A549 (cell line): ENCODE measurements at regions not wholly inside any gene's neighbourhood (a gene's known extent, or its start where the extent isn't known, plus 50 kb on each side); places are given as distances from the start of the nearest gene placed in this dataset.

Source experiments
- ATAC-seq, 2 experiments: fragments of 200-7000 bp in 1 of 2; fragments of >200 bp in 1 of 2; cut with Nextera tagmentation in 1 of 2; cut with Tn5 transposase in 1 of 2; 3 replicates each; pipeline versions ENCODE4 v1.8.0 to v1.9.1; 2018 to 2020; ENCODE audit warnings: mild to moderate bottlenecking in 1 of 2, moderate library complexity in 1 of 2
- CTCF ChIA-PET: fragments of 300-600 bp; sonication (Branson Sonifier 250); formaldehyde crosslinking; extraction: SDS; loops from one replicate; lab custom pipeline; 2021; ENCODE audit warnings: antibody characterized with exemption, inconsistent platforms; lab: Yijun Ruan, JAX
- POLR2A ChIA-PET: fragments of 350-600 bp; formaldehyde crosslinking; extraction: SDS; loops from one replicate; lab custom pipeline; 2021; ENCODE audit warnings: antibody characterized with exemption, inconsistent platforms; lab: Yijun Ruan, JAX
- DNase-seq, 2 experiments: peaks; one replicate each; pipeline versions ENCODE4 v3.0.0 to v3.0.0-alpha.2; 2011 to 2016; ENCODE audit warnings: low read depth in 1 of 2, low spot score in 1 of 2
- FAIRE-seq: peaks from 2 replicates; lab custom pipeline; 2011; peaks lifted over from hg19 to GRCh38; lab: Jason Lieb, UNC
- H3K27ac ChIP-seq, 2 experiments: fragments of >200 bp; sonication (Bioruptor Twin); formaldehyde crosslinking; 3 replicates each; pipeline ENCODE4 v1.5.1; 2016 to 2017
- H3K4me1 ChIP-seq: fragments of >200 bp; sonication (Bioruptor Twin); formaldehyde crosslinking; 3 replicates; pipeline ENCODE4 v1.6.1; 2016
- H3K4me2 ChIP-seq: fragments of >200 bp; sonication (Bioruptor Twin); formaldehyde crosslinking; 3 replicates; pipeline ENCODE4 v1.6.1; 2016
- H3K4me3 ChIP-seq: fragments of >200 bp; sonication (Bioruptor Twin); formaldehyde crosslinking; 3 replicates; pipeline ENCODE4 v1.5.1; 2016
- H3K9me3 ChIP-seq: fragments of >200 bp; sonication (Bioruptor Twin); formaldehyde crosslinking; 3 replicates; pipeline ENCODE4 v1.6.1; 2016
- EHF ChIP-seq: fragments of 250-450 bp; sonication (Bioruptor Pico); IDR thresholded peaks from 2 replicates; pipeline ENCODE4 v1.5.0; 2020; ENCODE audit warnings: mild to moderate bottlenecking
- EHMT2 ChIP-seq: fragments of 200-600 bp; sonication (generic); IDR thresholded peaks from 2 replicates; pipeline ENCODE4 v1.6.1; 2016; ENCODE audit warnings: antibody characterized with exemption, low read depth, mild to moderate bottlenecking, moderate library complexity
- EP300 ChIP-seq, 2 experiments: fragments of >200 bp; sonication (Bioruptor Twin); formaldehyde crosslinking; IDR thresholded peaks; 2 replicates in 1 of 2; 3 replicates in 1 of 2; pipeline ENCODE4 v1.6.1; 2016 to 2017
- FOSL2 ChIP-seq, 2 experiments: fragments of 450-650 bp in 1 of 2; fragments of >200 bp in 1 of 2; sonication (Bioruptor Twin) in 1 of 2; formaldehyde crosslinking; IDR thresholded peaks; 2 replicates each; pipeline versions ENCODE4 v1.5.0 to v1.6.1; 2016 to 2020; ENCODE audit warnings: mild to moderate bottlenecking in 1 of 2, moderate library complexity in 1 of 2
- HDAC2 ChIP-seq: fragments of 200-600 bp; sonication (generic); IDR thresholded peaks from 2 replicates; pipeline ENCODE4 v1.6.1; 2016
- HEYL ChIP-seq: fragments of 250-450 bp; sonication (Bioruptor Pico); IDR thresholded peaks from 2 replicates; pipeline ENCODE4 v1.8.0; 2021; ENCODE audit warnings: mild to moderate bottlenecking, moderate library complexity
- HOXB13 ChIP-seq: fragments of 250-450 bp; sonication (Bioruptor Pico); IDR thresholded peaks from 2 replicates; pipeline ENCODE4 v1.5.0; 2020; ENCODE audit warnings: low read depth, mild to moderate bottlenecking, moderate library complexity
- HOXB5 ChIP-seq: fragments of 250-450 bp; sonication (Bioruptor Pico); IDR thresholded peaks from 2 replicates; pipeline ENCODE4 v1.5.0; 2020; ENCODE audit warnings: mild to moderate bottlenecking, moderate library complexity
- MAZ ChIP-seq: fragments of 150-350 bp; IDR thresholded peaks from 2 replicates; pipeline ENCODE4 v1.6.1; 2014; ENCODE audit warnings: antibody characterized with exemption, low read depth, low read length, borderline replicate concordance
- NR3C1 ChIP-seq: fragments of >200 bp; sonication (Bioruptor Twin); formaldehyde crosslinking; IDR thresholded peaks from 3 replicates; pipeline ENCODE4 v1.6.1; 2017
- PHF8 ChIP-seq: fragments of 200-600 bp; sonication (generic); IDR thresholded peaks from 2 replicates; pipeline ENCODE4 v1.6.1; 2016; ENCODE audit warnings: low read depth, mild to moderate bottlenecking, antibody characterized with exemption, moderate library complexity, borderline replicate concordance
- POLR2AphosphoS2 ChIP-seq: conservative IDR thresholded peaks from 2 replicates; pipeline ENCODE4 v1.6.1; 2012; ENCODE audit warnings: low read length, improper control_type of control experiment, inconsistent platforms
- RAD21 ChIP-seq, 2 experiments: fragments of >200 bp in 1 of 2; sonication (Bioruptor Twin) in 1 of 2; formaldehyde crosslinking in 1 of 2; IDR thresholded peaks in 1 of 2; conservative IDR thresholded peaks in 1 of 2; 2 replicates in 1 of 2; 3 replicates in 1 of 2; pipeline ENCODE4 v1.6.1; 2012 to 2018; ENCODE audit warnings: inconsistent platforms in 1 of 2
- RCOR1 ChIP-seq: fragments of 150-350 bp; IDR thresholded peaks from 2 replicates; pipeline ENCODE4 v1.6.1; 2014; ENCODE audit warnings: antibody characterized with exemption, low read length, low read depth
- RNF2 ChIP-seq: fragments of 200-600 bp; sonication (generic); IDR thresholded peaks from 2 replicates; pipeline ENCODE4 v1.6.1; 2016; ENCODE audit warnings: low read depth, mild to moderate bottlenecking, antibody characterized with exemption, moderate library complexity, borderline replicate concordance
- SMC3 ChIP-seq: fragments of >200 bp; sonication (Bioruptor Twin); formaldehyde crosslinking; IDR thresholded peaks from 3 replicates; pipeline ENCODE4 v1.6.1; 2018; ENCODE audit warnings: inconsistent platforms
- SREBF2 ChIP-seq: fragments of 450-650 bp; IDR thresholded peaks from 2 replicates; pipeline ENCODE4 v1.6.1; 2014; ENCODE audit warnings: mild to moderate bottlenecking, moderate library complexity
- TFCP2L1 ChIP-seq: fragments of 250-450 bp; sonication (Bioruptor Pico); IDR thresholded peaks from 2 replicates; pipeline ENCODE4 v1.5.0; 2021; ENCODE audit warnings: mild to moderate bottlenecking
- TP53 ChIP-seq: fragments of 250-450 bp; sonication (Bioruptor Pico); IDR thresholded peaks from 2 replicates; pipeline ENCODE4 v1.5.0; 2021; ENCODE audit warnings: mild to moderate bottlenecking, moderate library complexity
- ZFP36 ChIP-seq: fragments of 450-650 bp; IDR thresholded peaks from 2 replicates; pipeline ENCODE4 v1.6.1; 2014; ENCODE audit warnings: borderline replicate concordance; ENCODE audit not compliant: partially characterized antibody
- WGBS: methylation state at CpG from one replicate; pipeline ENCODE4 v1.1.6; 2017; ENCODE audit errors: missing lambda C conversion rate; 5-methylcytosine and 5-hydroxymethylcytosine counted together
- TF ChIP-seq, protein P1 (sequence below): fragments of 150-350 bp; IDR thresholded peaks from 2 replicates; pipeline ENCODE4 v1.6.1; 2014; ENCODE audit warnings: low read depth, mild to moderate bottlenecking, low read length
- TF ChIP-seq, protein P2 (sequence below): fragments of >200 bp; sonication (Bioruptor Twin); formaldehyde crosslinking; IDR thresholded peaks from 2 replicates; pipeline ENCODE4 v1.6.1; 2016
- TF ChIP-seq, protein P3 (sequence below): fragments of 250-450 bp; sonication (Bioruptor Pico); IDR thresholded peaks from 2 replicates; pipeline ENCODE4 v1.5.0; 2020; ENCODE audit warnings: low read depth, mild to moderate bottlenecking, moderate library complexity
- TF ChIP-seq, protein P4 (sequence below): fragments of 450-650 bp; IDR thresholded peaks from 2 replicates; pipeline ENCODE4 v1.6.1; 2014; ENCODE audit warnings: antibody characterized with exemption
- TF ChIP-seq, protein P5 (sequence below): fragments of >200 bp; sonication (Bioruptor Twin); formaldehyde crosslinking; IDR thresholded peaks from 3 replicates; pipeline ENCODE4 v1.6.1; 2016
- TF ChIP-seq, protein P6 (sequence below): IDR thresholded peaks from 2 replicates; pipeline ENCODE4 v1.6.1; 2012

DNA sequence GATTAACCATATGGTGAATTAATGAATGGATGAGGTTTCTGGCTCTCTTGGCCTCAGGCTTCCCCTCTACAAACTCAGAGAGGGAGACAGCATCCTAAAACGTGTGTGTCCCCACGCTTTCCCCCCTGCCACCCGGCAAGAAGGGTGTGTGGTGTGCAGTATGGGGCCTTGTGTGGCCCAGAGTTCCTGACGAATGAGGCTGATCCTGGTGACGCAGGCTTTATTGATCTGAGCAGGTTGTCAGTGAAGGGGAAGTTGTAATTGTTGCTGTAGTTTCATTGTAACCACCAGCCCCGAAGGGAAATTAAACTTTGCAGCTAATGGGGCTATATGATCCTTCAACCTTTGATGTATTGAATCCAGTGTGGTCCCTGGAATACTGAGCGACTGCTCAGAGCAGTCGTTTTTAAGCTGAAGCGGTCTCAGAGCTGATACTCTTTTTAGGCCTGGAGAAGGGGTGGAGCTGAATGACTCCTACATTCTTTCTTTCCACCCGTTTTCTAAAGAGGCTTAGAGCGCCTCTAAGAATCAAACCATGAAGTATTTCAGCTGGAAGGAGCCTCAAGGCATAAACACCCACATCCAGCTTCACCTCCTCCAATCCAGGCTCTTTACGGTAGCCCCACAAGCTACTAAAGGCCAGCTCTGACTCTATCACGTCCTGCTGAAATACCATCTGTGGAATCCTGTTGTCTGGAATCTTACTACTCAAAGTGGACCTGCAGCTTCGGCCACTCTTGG lies 284.7 kb downstream of the MIAT start:
- Histone ChIP-seq H3K9me3 (no peaks in the 10 kb centered on the region; the same call in 2 of the 3 replicates), H3K4me1 (no peaks in the 10 kb centered on the region), H3K4me3 (no peak overlapping the region), H3K27ac (no peak overlapping the region), H3K4me2 (no peak overlapping the region)
- FAIRE-seq (no peak), ATAC-seq (no peak), DNase-seq (no peak)
- ChIA-PET POLR2A (no interaction called here), CTCF (interaction anchor here (1.0 kb wide), 1 partner anchor 106 kb away, joined by 4 read pairs; no protein-coding TSS in a partner anchor)
- TF ChIP-seq, protein P1, sequence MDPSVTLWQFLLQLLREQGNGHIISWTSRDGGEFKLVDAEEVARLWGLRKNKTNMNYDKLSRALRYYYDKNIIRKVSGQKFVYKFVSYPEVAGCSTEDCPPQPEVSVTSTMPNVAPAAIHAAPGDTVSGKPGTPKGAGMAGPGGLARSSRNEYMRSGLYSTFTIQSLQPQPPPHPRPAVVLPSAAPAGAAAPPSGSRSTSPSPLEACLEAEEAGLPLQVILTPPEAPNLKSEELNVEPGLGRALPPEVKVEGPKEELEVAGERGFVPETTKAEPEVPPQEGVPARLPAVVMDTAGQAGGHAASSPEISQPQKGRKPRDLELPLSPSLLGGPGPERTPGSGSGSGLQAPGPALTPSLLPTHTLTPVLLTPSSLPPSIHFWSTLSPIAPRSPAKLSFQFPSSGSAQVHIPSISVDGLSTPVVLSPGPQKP: no peak
- no peak for TF ChIP-seq RCOR1
- no peak for TF ChIP-seq HOXB13 (CRISPR knock-in tag)
- no peak for TF ChIP-seq RAD21 (conservative IDR thresholded peaks at IDR 0.05 in 1 of 2, IDR thresholded peaks at IDR 0.05 in 1 of 2)
- no peak for TF ChIP-seq MAZ
- TF ChIP-seq HDAC2: no peak
- 69% methylated on average over 14 of the region's 14 CpGs for WGBS

DNA sequence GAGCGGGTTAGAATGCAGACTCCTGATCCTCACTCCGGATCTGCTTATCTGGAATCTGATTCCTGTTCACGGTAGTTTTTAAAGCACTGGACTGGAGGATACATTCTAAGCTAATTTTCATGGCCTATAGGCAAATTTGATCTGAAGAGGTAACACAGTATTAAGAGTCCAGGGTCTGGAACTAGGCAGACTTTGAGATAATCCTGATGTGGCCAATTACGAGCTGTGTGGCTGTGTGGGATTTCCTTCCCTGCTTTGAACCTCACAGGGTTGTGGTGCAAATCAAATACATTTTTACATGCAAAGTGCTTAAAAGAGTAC lies 285.2 kb downstream of the MIAT start:
- CTCF ChIA-PET: interaction anchor here (0.6 to 1.0 kb wide), 2 partner anchors 106 to 179 kb away, joined by 4 read pairs; no protein-coding TSS in a partner anchor
- POLR2A ChIA-PET: no interaction called here
- 91% methylated on average over 4 of the region's 4 CpGs for WGBS
- no peak for DNase-seq
- Histone ChIP-seq H3K9me3 (no peaks in the 10 kb centered on the region; the same call in 2 of the 3 replicates), H3K27ac (no peak overlapping the region), H3K4me1 (no peaks in the 10 kb centered on the region), H3K4me2 (no peak overlapping the region), H3K4me3 (no peak overlapping the region)
- ATAC-seq: no peak
- TF ChIP-seq, protein P1: no peak
- TF ChIP-seq, protein P2, sequence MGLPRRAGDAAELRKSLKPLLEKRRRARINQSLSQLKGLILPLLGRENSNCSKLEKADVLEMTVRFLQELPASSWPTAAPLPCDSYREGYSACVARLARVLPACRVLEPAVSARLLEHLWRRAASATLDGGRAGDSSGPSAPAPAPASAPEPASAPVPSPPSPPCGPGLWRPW: no peak
- TF ChIP-seq EHMT2 (no peak), MAZ (no peak), HOXB5 (CRISPR knock-in tag) (no peak), NR3C1 (no peak), FOSL2 (IDR thresholded peaks at IDR 0.05) (no peak), FOSL2 (CRISPR knock-in tag; IDR thresholded peaks at IDR 0.05) (no peak), RNF2 (no peak)
- FAIRE-seq: no peak

DNA sequence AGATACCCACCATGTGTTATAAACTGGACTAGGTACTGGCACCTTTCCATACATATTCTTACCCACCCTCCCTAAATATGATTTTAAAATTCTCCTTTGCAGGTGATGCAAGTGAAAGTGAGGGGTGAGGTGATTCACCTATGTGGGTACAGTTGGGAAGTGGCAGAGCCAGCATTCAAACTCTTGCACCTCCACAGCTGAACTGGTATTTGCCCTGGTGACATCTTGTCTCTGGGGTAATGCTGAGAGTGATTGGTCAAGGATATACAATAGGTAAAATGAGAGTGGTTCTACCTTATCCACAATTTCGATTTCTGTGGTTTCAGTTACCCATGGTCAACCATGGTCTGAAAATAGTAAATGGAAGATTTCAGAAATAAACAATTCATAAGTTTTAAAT lies 288.2 kb downstream of the MIAT start:
- FAIRE-seq: no peak
- Histone ChIP-seq H3K4me1 (no peaks in the 10 kb centered on the region), H3K9me3 (no peaks in the 10 kb centered on the region), H3K4me3 (no peak overlapping the region), H3K4me2 (no peak overlapping the region), H3K27ac (no peak overlapping the region)
- WGBS: 14% methylated on average over 1 of the region's 1 CpG
- no peak for ATAC-seq
- ChIA-PET POLR2A (no interaction called here), CTCF (no interaction called here)
- no peak for DNase-seq
- TF ChIP-seq TP53 (CRISPR knock-in tag) (no peak), SREBF2 (no peak), TFCP2L1 (CRISPR knock-in tag) (no peak), EHF (CRISPR knock-in tag) (no peak), PHF8 (no peak), POLR2AphosphoS2 (no peak), ZFP36 (no peak), HOXB5 (CRISPR knock-in tag) (no peak), EP300 (IDR thresholded peaks at IDR 0.05) (no peak), SMC3 (no peak), FOSL2 (IDR thresholded peaks at IDR 0.05) (no peak), FOSL2 (CRISPR knock-in tag; IDR thresholded peaks at IDR 0.05) (no peak), HEYL (CRISPR knock-in tag) (no peak)
- TF ChIP-seq, protein P3, sequence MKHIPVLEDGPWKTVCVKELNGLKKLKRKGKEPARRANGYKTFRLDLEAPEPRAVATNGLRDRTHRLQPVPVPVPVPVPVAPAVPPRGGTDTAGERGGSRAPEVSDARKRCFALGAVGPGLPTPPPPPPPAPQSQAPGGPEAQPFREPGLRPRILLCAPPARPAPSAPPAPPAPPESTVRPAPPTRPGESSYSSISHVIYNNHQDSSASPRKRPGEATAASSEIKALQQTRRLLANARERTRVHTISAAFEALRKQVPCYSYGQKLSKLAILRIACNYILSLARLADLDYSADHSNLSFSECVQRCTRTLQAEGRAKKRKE (CRISPR knock-in tag): no peak
- TF ChIP-seq, protein P4, sequence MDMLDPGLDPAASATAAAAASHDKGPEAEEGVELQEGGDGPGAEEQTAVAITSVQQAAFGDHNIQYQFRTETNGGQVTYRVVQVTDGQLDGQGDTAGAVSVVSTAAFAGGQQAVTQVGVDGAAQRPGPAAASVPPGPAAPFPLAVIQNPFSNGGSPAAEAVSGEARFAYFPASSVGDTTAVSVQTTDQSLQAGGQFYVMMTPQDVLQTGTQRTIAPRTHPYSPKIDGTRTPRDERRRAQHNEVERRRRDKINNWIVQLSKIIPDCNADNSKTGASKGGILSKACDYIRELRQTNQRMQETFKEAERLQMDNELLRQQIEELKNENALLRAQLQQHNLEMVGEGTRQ: no peak
- TF ChIP-seq, protein P5, sequence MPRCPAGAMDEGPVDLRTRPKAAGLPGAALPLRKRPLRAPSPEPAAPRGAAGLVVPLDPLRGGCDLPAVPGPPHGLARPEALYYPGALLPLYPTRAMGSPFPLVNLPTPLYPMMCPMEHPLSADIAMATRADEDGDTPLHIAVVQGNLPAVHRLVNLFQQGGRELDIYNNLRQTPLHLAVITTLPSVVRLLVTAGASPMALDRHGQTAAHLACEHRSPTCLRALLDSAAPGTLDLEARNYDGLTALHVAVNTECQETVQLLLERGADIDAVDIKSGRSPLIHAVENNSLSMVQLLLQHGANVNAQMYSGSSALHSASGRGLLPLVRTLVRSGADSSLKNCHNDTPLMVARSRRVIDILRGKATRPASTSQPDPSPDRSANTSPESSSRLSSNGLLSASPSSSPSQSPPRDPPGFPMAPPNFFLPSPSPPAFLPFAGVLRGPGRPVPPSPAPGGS: no peak
- TF ChIP-seq, protein P6, sequence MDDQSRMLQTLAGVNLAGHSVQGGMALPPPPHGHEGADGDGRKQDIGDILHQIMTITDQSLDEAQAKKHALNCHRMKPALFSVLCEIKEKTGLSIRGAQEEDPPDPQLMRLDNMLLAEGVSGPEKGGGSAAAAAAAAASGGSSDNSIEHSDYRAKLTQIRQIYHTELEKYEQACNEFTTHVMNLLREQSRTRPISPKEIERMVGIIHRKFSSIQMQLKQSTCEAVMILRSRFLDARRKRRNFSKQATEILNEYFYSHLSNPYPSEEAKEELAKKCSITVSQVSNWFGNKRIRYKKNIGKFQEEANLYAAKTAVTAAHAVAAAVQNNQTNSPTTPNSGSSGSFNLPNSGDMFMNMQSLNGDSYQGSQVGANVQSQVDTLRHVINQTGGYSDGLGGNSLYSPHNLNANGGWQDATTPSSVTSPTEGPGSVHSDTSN: no peak
